Stomach smooth muscle (tissue), 2 donors: ENCODE measurements at regions not wholly inside any gene's neighbourhood (a gene's known extent, or its start where the extent isn't known, plus 50 kb on each side); places are given as distances from the start of the nearest gene placed in this dataset.
"Not testable (repeated sequence)": the region's sequence is repeated elsewhere in the genome, so short reads cannot be mapped to it uniquely, and the experiment has no call there.

Experiments used
- H3K27ac ChIP-seq: one replicate; pipeline ENCODE4 v1.7.0; 2013; ENCODE audit warnings: mild to moderate bottlenecking, low read length, inconsistent platforms
- H3K27me3 ChIP-seq, 2 donors: one replicate each; pipeline ENCODE4 v1.7.0; 2013; ENCODE audit warnings: low read length in 2 of 2; ENCODE audit not compliant: insufficient read depth in 2 of 2, control insufficient read depth in 1 of 2
- H3K36me3 ChIP-seq, 2 donors: one replicate each; pipeline ENCODE4 v1.7.0; 2013; ENCODE audit warnings: low read length in 2 of 2; ENCODE audit not compliant: control insufficient read depth in 2 of 2, insufficient read depth in 2 of 2
- H3K4me1 ChIP-seq: one replicate; pipeline ENCODE4 v1.7.0; 2013; ENCODE audit warnings: low read length; ENCODE audit not compliant: control insufficient read depth, insufficient read depth
- H3K4me3 ChIP-seq, 2 donors: one replicate each; pipeline ENCODE4 v1.7.0; 2013; ENCODE audit warnings: low read length in 2 of 2
- H3K9ac ChIP-seq, 2 donors: one replicate each; pipeline ENCODE4 v1.7.0; 2013; ENCODE audit warnings: low read length in 2 of 2, mild to moderate bottlenecking in 1 of 2
- H3K9me3 ChIP-seq, 2 donors: one replicate each; pipeline ENCODE4 v1.7.0; 2013; ENCODE audit warnings: low read length in 2 of 2; ENCODE audit not compliant: control insufficient read depth in 2 of 2
- donor health status: healthy.
- donor health status: Pancreatic carcinoma.

GRCh38 chr19:57028804-57029525, 90.8 kb upstream of the USP29 start:
- Histone ChIP-seq H3K27me3 (no peaks in the 10 kb centered on the region), H3K9me3 (peaks cover 2 to 5% of the 10 kb centered on the region in 2 donors), H3K9ac (no peak overlapping the region), H3K36me3 (no peaks in the 10 kb centered on the region), H3K4me1 (no peaks in the 10 kb centered on the region), H3K4me3 (no peak overlapping the region), H3K27ac (no peak overlapping the region)

- H3K27ac ChIP-seq = no peak overlapping the region
- no peak overlapping the region for H3K9ac ChIP-seq
- H3K27me3 ChIP-seq = no peaks in the 10 kb centered on the region
- no peaks in the 10 kb centered on the region for H3K4me1 ChIP-seq
- no peak overlapping the region for H3K4me3 ChIP-seq
- H3K9me3 ChIP-seq = peaks cover 5% of the 10 kb centered on the region in 2 donors
- H3K36me3 ChIP-seq = no peaks in the 10 kb centered on the region
Measured at GRCh38 chr19:57031106-57031505, 88.7 kb upstream of the USP29 start.

- Histone ChIP-seq H3K9me3 (peaks cover 5% of the 10 kb centered on the region in 2 donors), H3K36me3 (no peaks in the 10 kb centered on the region), H3K4me3 (no peak overlapping the region), H3K4me1 (no peaks in the 10 kb centered on the region), H3K9ac (no peak overlapping the region), H3K27ac (no peak overlapping the region), H3K27me3 (no peaks in the 10 kb centered on the region)
Measured at GRCh38 chr19:57033576-57033975, 86.2 kb upstream of the USP29 start.

- Histone ChIP-seq H3K27me3 (no peaks in the 10 kb centered on the region), H3K27ac (no peak overlapping the region), H3K9ac (no peak overlapping the region), H3K9me3 (peaks cover 5% of the 10 kb centered on the region in 2 donors), H3K4me3 (no peak overlapping the region), H3K36me3 (no peaks in the 10 kb centered on the region), H3K4me1 (no peaks in the 10 kb centered on the region)
Measured at GRCh38 chr19:57034544-57034943, 85.2 kb upstream of the USP29 start.

- H3K27me3 ChIP-seq = not testable (repeated sequence)
Measured at GRCh38 chr19:57035740-57036139, 84.0 kb upstream of the USP29 start.

GRCh38 chr19:57037556-57037955, 82.2 kb upstream of the USP29 start:
- Histone ChIP-seq H3K36me3 (no peaks in the 10 kb centered on the region), H3K9ac (no peak overlapping the region), H3K9me3 (peaks cover 4 to 5% of the 10 kb centered on the region in 2 donors), H3K4me1 (no peaks in the 10 kb centered on the region), H3K27me3 (no peaks in the 10 kb centered on the region), H3K4me3 (no peak overlapping the region), H3K27ac (no peak overlapping the region)

More at GRCh38 chr19:57035740-57036139, 84.0 kb upstream of the USP29 start:
- not testable (repeated sequence) for H3K27ac ChIP-seq, H3K9ac ChIP-seq, H3K4me1 ChIP-seq, H3K9me3 ChIP-seq, H3K4me3 ChIP-seq, H3K36me3 ChIP-seq

GRCh38 chr19:57047743-57048142, 72.0 kb upstream of the USP29 start:
- H3K27ac ChIP-seq = no peak overlapping the region
- H3K27me3 ChIP-seq = peaks cover 0 to 4% of the 10 kb centered on the region in 2 donors
- no peak overlapping the region for H3K9ac ChIP-seq
- peaks cover 5 to 13% of the 10 kb centered on the region in 2 donors for H3K9me3 ChIP-seq
- H3K36me3 ChIP-seq = no peaks in the 10 kb centered on the region
- no peak overlapping the region for H3K4me3 ChIP-seq
- no peaks in the 10 kb centered on the region for H3K4me1 ChIP-seq

- H3K27ac ChIP-seq = no peak overlapping the region
- H3K4me1 ChIP-seq = no peaks in the 10 kb centered on the region
- no peak overlapping the region for H3K9ac ChIP-seq
- peaks cover 6 to 19% of the 10 kb centered on the region in 2 donors for H3K9me3 ChIP-seq
- no peak overlapping the region for H3K4me3 ChIP-seq
- peaks cover 1 to 7% of the 10 kb centered on the region in 2 donors for H3K27me3 ChIP-seq
- H3K36me3 ChIP-seq = no peaks in the 10 kb centered on the region
Measured at GRCh38 chr19:57050863-57051262, 68.9 kb upstream of the USP29 start.

- H3K9me3 ChIP-seq = peaks cover 9 to 16% of the 10 kb centered on the region in 2 donors
Measured at GRCh38 chr19:57052081-57052480, 67.7 kb upstream of the USP29 start.

GRCh38 chr19:57053401-57053800, 66.4 kb upstream of the USP29 start:
- Histone ChIP-seq H3K9me3 (peaks cover 9 to 11% of the 10 kb centered on the region in 2 donors), H3K36me3 (no peaks in the 10 kb centered on the region), H3K9ac (no peak overlapping the region), H3K27ac (no peak overlapping the region), H3K4me3 (no peak overlapping the region), H3K27me3 (peaks cover 2 to 12% of the 10 kb centered on the region in 2 donors), H3K4me1 (no peaks in the 10 kb centered on the region)

More at GRCh38 chr19:57052081-57052480, 67.7 kb upstream of the USP29 start:
- no peak overlapping the region for H3K9ac ChIP-seq
- H3K27ac ChIP-seq = no peak overlapping the region
- peaks cover 2 to 12% of the 10 kb centered on the region in 2 donors for H3K27me3 ChIP-seq
- no peak overlapping the region for H3K4me3 ChIP-seq
- no peaks in the 10 kb centered on the region for H3K36me3 ChIP-seq
- no peaks in the 10 kb centered on the region for H3K4me1 ChIP-seq

GRCh38 chr19:57055956-57056355, 63.8 kb upstream of the USP29 start:
- H3K4me1 ChIP-seq = no peaks in the 10 kb centered on the region
- H3K9ac ChIP-seq = no peak overlapping the region
- peaks cover 8% of the 10 kb centered on the region in 2 donors for H3K9me3 ChIP-seq
- H3K36me3 ChIP-seq = no peaks in the 10 kb centered on the region
- H3K27me3 ChIP-seq = peaks cover 4 to 12% of the 10 kb centered on the region in 2 donors
- no peak overlapping the region for H3K4me3 ChIP-seq
- H3K27ac ChIP-seq = no peak overlapping the region
